ENCODE measurements at regions not wholly inside any gene's neighbourhood (a gene's known extent, or its start where the extent isn't known, plus 50 kb on each side); places are given as distances from the start of the nearest gene placed in this dataset.

DNA sequence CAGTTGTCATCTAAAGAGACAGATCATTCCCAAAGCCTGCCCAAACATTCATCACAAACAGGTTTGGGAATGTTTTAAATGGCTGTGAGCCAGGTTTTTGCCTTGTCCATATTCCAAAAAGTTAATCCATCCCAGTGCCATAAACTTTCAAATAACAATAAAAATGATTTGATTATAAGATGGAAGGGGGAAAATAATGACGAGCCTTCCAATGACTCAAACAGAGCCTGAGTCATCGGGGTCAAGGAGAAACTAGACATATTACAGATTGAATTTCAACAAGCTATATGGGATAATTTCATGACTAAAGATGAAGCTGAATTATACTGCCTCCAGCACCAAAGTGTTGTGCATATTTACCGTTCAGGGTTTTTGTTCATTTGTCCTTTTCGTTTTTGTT lies 195.8 kb upstream of the PKN2 start:
- Histone ChIP-seq H3K9ac (ENCODE audit: low read depth in 1 of 2, low read length in 2 of 2) (no peak overlapping the region), H3K36me3 (ENCODE audit: control insufficient read depth in 4 of 4, insufficient read depth in 3 of 4, low read depth in 1 of 4, low read length in 3 of 4) (no peaks in the 10 kb centered on the region), H3K4me1 (ENCODE audit: control insufficient read depth in 4 of 4, insufficient read depth in 4 of 4, low read length in 3 of 4) (no peaks in the 10 kb centered on the region), H3K27me3 (ENCODE audit: control insufficient read depth in 4 of 4, insufficient read depth in 4 of 4, low read length in 3 of 4) (no peaks in the 10 kb centered on the region), H3K4me3 (ENCODE audit: low read depth in 1 of 3, low read length in 3 of 3) (no peak overlapping the region), H3K9me3 (ENCODE audit: control insufficient read depth in 4 of 4, low read length in 3 of 4) (no peaks in the 10 kb centered on the region), H3K27ac (ENCODE audit: low read depth in 1 of 2, low read length in 2 of 2) (no peak overlapping the region)
- TF ChIP-seq MAX (IDR thresholded peaks at IDR 0.05) (no peak), SP1 (IDR thresholded peaks at IDR 0.05) (no peak), GABPA (IDR thresholded peaks at IDR 0.05 in 1 of 2, conservative IDR thresholded peaks at IDR 0.05 in 1 of 2) (no peak)
- TF ChIP-seq, protein P1, sequence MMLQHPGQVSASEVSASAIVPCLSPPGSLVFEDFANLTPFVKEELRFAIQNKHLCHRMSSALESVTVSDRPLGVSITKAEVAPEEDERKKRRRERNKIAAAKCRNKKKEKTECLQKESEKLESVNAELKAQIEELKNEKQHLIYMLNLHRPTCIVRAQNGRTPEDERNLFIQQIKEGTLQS (IDR thresholded peaks at IDR 0.05): no peak
- TF ChIP-seq, protein P2, sequence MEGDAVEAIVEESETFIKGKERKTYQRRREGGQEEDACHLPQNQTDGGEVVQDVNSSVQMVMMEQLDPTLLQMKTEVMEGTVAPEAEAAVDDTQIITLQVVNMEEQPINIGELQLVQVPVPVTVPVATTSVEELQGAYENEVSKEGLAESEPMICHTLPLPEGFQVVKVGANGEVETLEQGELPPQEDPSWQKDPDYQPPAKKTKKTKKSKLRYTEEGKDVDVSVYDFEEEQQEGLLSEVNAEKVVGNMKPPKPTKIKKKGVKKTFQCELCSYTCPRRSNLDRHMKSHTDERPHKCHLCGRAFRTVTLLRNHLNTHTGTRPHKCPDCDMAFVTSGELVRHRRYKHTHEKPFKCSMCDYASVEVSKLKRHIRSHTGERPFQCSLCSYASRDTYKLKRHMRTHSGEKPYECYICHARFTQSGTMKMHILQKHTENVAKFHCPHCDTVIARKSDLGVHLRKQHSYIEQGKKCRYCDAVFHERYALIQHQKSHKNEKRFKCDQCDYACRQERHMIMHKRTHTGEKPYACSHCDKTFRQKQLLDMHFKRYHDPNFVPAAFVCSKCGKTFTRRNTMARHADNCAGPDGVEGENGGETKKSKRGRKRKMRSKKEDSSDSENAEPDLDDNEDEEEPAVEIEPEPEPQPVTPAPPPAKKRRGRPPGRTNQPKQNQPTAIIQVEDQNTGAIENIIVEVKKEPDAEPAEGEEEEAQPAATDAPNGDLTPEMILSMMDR (IDR thresholded peaks at IDR 0.05; ENCODE audit: low read depth, low read length, missing input control): no peak
- DNase-seq (ENCODE audit: low spot score): no peak
- WGBS: 82% methylated on average over 4 of the region's 4 CpGs

DNA sequence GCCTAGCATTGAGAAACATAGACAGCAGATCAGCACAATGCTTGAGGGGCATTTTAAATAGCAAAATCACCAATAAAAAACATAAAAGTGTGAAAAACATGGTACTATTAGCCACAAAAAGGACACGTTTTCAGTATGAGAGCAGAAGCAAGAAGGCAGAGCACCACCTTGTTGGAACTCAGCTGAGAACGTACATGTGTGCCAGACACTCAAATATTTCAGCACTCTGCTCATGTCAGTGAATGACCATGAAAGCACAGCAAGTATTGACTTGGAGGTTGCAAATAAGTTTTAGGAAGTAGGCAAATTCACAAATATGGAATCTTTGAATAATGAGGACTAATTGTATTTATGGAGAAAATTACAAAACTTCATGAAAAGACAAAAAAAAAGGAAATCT lies 193.4 kb upstream of the PKN2 start:
- 76% methylated on average over 2 of the region's 2 CpGs for WGBS
- Histone ChIP-seq H3K4me1 (ENCODE audit: control insufficient read depth in 4 of 4, insufficient read depth in 4 of 4, low read length in 3 of 4) (no peaks in the 10 kb centered on the region), H3K4me3 (ENCODE audit: low read depth in 1 of 3, low read length in 3 of 3) (no peak overlapping the region), H3K27ac (ENCODE audit: low read depth in 1 of 2, low read length in 2 of 2) (no peak overlapping the region), H3K36me3 (ENCODE audit: control insufficient read depth in 4 of 4, insufficient read depth in 3 of 4, low read depth in 1 of 4, low read length in 3 of 4) (no peaks in the 10 kb centered on the region), H3K9ac (ENCODE audit: low read depth in 1 of 2, low read length in 2 of 2) (no peak overlapping the region), H3K9me3 (ENCODE audit: control insufficient read depth in 4 of 4, low read length in 3 of 4) (no peaks in the 10 kb centered on the region), H3K27me3 (ENCODE audit: control insufficient read depth in 4 of 4, insufficient read depth in 4 of 4, low read length in 3 of 4) (no peaks in the 10 kb centered on the region)
- TF ChIP-seq HNF4G (IDR thresholded peaks at IDR 0.05) (no peak), TAF1 (conservative IDR thresholded peaks at IDR 0.05) (no peak), RAD21 (IDR thresholded peaks at IDR 0.05) (no peak), GABPA (IDR thresholded peaks at IDR 0.05 in 1 of 2, conservative IDR thresholded peaks at IDR 0.05 in 1 of 2) (no peak), JUND (IDR thresholded peaks at IDR 0.05) (no peak), NR2F2 (IDR thresholded peaks at IDR 0.05) (no peak), MAX (IDR thresholded peaks at IDR 0.05) (no peak), RXRA (IDR thresholded peaks at IDR 0.05) (no peak), YY1 (IDR thresholded peaks at IDR 0.05) (no peak), HNF4A (conservative IDR thresholded peaks at IDR 0.05) (no peak)
- TF ChIP-seq, protein P3, sequence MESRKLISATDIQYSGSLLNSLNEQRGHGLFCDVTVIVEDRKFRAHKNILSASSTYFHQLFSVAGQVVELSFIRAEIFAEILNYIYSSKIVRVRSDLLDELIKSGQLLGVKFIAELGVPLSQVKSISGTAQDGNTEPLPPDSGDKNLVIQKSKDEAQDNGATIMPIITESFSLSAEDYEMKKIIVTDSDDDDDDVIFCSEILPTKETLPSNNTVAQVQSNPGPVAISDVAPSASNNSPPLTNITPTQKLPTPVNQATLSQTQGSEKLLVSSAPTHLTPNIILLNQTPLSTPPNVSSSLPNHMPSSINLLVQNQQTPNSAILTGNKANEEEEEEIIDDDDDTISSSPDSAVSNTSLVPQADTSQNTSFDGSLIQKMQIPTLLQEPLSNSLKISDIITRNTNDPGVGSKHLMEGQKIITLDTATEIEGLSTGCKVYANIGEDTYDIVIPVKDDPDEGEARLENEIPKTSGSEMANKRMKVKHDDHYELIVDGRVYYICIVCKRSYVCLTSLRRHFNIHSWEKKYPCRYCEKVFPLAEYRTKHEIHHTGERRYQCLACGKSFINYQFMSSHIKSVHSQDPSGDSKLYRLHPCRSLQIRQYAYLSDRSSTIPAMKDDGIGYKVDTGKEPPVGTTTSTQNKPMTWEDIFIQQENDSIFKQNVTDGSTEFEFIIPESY (IDR thresholded peaks at IDR 0.05): no peak
- TF ChIP-seq, protein P4, sequence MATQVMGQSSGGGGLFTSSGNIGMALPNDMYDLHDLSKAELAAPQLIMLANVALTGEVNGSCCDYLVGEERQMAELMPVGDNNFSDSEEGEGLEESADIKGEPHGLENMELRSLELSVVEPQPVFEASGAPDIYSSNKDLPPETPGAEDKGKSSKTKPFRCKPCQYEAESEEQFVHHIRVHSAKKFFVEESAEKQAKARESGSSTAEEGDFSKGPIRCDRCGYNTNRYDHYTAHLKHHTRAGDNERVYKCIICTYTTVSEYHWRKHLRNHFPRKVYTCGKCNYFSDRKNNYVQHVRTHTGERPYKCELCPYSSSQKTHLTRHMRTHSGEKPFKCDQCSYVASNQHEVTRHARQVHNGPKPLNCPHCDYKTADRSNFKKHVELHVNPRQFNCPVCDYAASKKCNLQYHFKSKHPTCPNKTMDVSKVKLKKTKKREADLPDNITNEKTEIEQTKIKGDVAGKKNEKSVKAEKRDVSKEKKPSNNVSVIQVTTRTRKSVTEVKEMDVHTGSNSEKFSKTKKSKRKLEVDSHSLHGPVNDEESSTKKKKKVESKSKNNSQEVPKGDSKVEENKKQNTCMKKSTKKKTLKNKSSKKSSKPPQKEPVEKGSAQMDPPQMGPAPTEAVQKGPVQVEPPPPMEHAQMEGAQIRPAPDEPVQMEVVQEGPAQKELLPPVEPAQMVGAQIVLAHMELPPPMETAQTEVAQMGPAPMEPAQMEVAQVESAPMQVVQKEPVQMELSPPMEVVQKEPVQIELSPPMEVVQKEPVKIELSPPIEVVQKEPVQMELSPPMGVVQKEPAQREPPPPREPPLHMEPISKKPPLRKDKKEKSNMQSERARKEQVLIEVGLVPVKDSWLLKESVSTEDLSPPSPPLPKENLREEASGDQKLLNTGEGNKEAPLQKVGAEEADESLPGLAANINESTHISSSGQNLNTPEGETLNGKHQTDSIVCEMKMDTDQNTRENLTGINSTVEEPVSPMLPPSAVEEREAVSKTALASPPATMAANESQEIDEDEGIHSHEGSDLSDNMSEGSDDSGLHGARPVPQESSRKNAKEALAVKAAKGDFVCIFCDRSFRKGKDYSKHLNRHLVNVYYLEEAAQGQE (IDR thresholded peaks at IDR 0.05): no peak
- TF ChIP-seq, protein P2 (IDR thresholded peaks at IDR 0.05; ENCODE audit: low read depth, low read length, missing input control): no peak
- TF ChIP-seq, protein P1 (IDR thresholded peaks at IDR 0.05): no peak
- no peak for DNase-seq (ENCODE audit: low spot score)
